Natural killer cell (primary cell): ENCODE measurements at regions not wholly inside any gene's neighbourhood (a gene's known extent, or its start where the extent isn't known, plus 50 kb on each side); places are given as distances from the start of the nearest gene placed in this dataset.

ENCODE experiments used
- ATAC-seq, 3 donors: fragments of 150-1000 bp in 2 of 3; fragments of 200-7000 bp in 1 of 3; cut with Tn5 transposase; 1 replicate in 1 of 3; 2 replicates in 2 of 3; pipeline ENCODE4 v1.10.0; 2021; ENCODE audit warnings: mild to moderate bottlenecking in 2 of 3, moderate library complexity in 2 of 3
- DNase-seq, 2 donors: peaks; one replicate each; pipeline versions ENCODE4 v3.0.0 to v3.0.0-alpha.2; 2013 to 2021; ENCODE audit warnings: mixed read lengths in 1 of 2
- H3K27ac ChIP-seq: one replicate; pipeline ENCODE4 v1.5.1; 2013; ENCODE audit warnings: mild to moderate bottlenecking, low read length
- H3K27me3 ChIP-seq: one replicate; pipeline ENCODE4 v1.6.1; 2013; ENCODE audit warnings: low read length; ENCODE audit not compliant: control insufficient read depth, insufficient read depth
- H3K36me3 ChIP-seq: one replicate; pipeline ENCODE4 v1.6.1; 2013; ENCODE audit warnings: low read length; ENCODE audit not compliant: control insufficient read depth, insufficient read depth
- H3K4me1 ChIP-seq: one replicate; pipeline ENCODE4 v1.6.1; 2013; ENCODE audit warnings: low read length; ENCODE audit not compliant: control insufficient read depth, insufficient read depth
- H3K4me3 ChIP-seq: one replicate; pipeline ENCODE4 v1.5.1; 2013; ENCODE audit warnings: low read length
- H3K9me3 ChIP-seq: one replicate; pipeline ENCODE4 v1.6.1; 2013; ENCODE audit warnings: low read length; ENCODE audit not compliant: control insufficient read depth, insufficient read depth
- H3K27ac Mint-ChIP-seq, 2 donors: one replicate each; pipeline ENCODE4 v1.8.0; 2022; ENCODE audit warnings: mild to moderate bottlenecking in 2 of 2, mixed read lengths in 2 of 2, moderate library complexity in 1 of 2
- H3K27me3 Mint-ChIP-seq, 2 donors: one replicate each; pipeline ENCODE4 v1.8.0; 2022; ENCODE audit warnings: low read depth in 2 of 2, mixed read lengths in 2 of 2
- H3K36me3 Mint-ChIP-seq: one replicate; pipeline ENCODE4 v1.8.0; 2022; ENCODE audit warnings: mixed read lengths
- H3K4me1 Mint-ChIP-seq, 2 donors: one replicate each; pipeline ENCODE4 v1.8.0; 2022; ENCODE audit warnings: mixed read lengths in 2 of 2
- H3K4me3 Mint-ChIP-seq: one replicate; pipeline ENCODE4 v1.8.0; 2022; ENCODE audit warnings: mild to moderate bottlenecking, moderate library complexity, mixed read lengths
- H3K9me3 Mint-ChIP-seq, 2 donors: one replicate each; pipeline ENCODE4 v1.8.0; 2022; ENCODE audit warnings: mixed read lengths in 2 of 2
- CTCF ChIP-seq: fragments of 200-600 bp; IDR thresholded peaks from one replicate; pipeline ENCODE4 v1.8.0; 2022; ENCODE audit warnings: antibody characterized with exemption
- WGBS: methylation state at CpG from one replicate; pipeline ENCODE4 v1.1.7; 2013; ENCODE audit warnings: missing lambda C conversion rate; ENCODE audit not compliant: insufficient coverage; 5-methylcytosine and 5-hydroxymethylcytosine counted together
- intact Hi-C: fragments of 100-400 bp; cut with micrococcal nuclease; formaldehyde crosslinking; loops from one replicate; pipeline ENCODE4 v1.14.2; 2022

- Mint-ChIP-seq H3K9me3 (peaks cover 0 to 3% of the 10 kb centered on the region in 2 donors), H3K36me3 (no peaks in the 10 kb centered on the region), H3K27me3 (peaks cover 0 to 3% of the 10 kb centered on the region in 2 donors), H3K27ac (peak overlapping the region in 1 of 2 donors; percentile 46), H3K4me3 (no peak overlapping the region), H3K4me1 (peaks cover 37 to 44% of the 10 kb centered on the region in 2 donors)
- Histone ChIP-seq H3K27ac (no peak overlapping the region), H3K4me1 (peaks cover 23% of the 10 kb centered on the region), H3K9me3 (no peaks in the 10 kb centered on the region), H3K36me3 (no peaks in the 10 kb centered on the region), H3K27me3 (no peaks in the 10 kb centered on the region), H3K4me3 (no peak overlapping the region)
- ATAC-seq (no peak), DNase-seq (no peak)
- intact Hi-C loops = no loop called here
- 87% methylated on average over 4 of the region's 4 CpGs for WGBS
- TF ChIP-seq CTCF = no peak
These were observed 63.5 kb upstream of the WDR1 start for GRCh38 chr4:10179957-10180602.

GRCh38 chr4:10178763-10179162 is 62.2 kb upstream of the WDR1 start:
- H3K4me3 Mint-ChIP-seq = no peak overlapping the region
- intact Hi-C loops = no loop called here
- DNase-seq = no peak
- H3K36me3 Mint-ChIP-seq = no peaks in the 10 kb centered on the region
- Histone ChIP-seq H3K27ac (no peak overlapping the region), H3K4me3 (no peak overlapping the region), H3K36me3 (no peaks in the 10 kb centered on the region), H3K9me3 (no peaks in the 10 kb centered on the region), H3K4me1 (peaks cover 23% of the 10 kb centered on the region), H3K27me3 (no peaks in the 10 kb centered on the region)
- H3K9me3 Mint-ChIP-seq = peaks cover 0 to 3% of the 10 kb centered on the region in 2 donors
- peaks cover 33 to 41% of the 10 kb centered on the region in 2 donors for H3K4me1 Mint-ChIP-seq
- H3K27me3 Mint-ChIP-seq = peaks cover 3 to 5% of the 10 kb centered on the region in 2 donors
- TF ChIP-seq CTCF = no peak
- ATAC-seq = no peak
- 89% methylated on average over 5 of the region's 5 CpGs for WGBS
- H3K27ac Mint-ChIP-seq = no peak overlapping the region

- Histone ChIP-seq H3K27ac (no peak overlapping the region), H3K27me3 (no peaks in the 10 kb centered on the region), H3K9me3 (no peaks in the 10 kb centered on the region), H3K4me3 (no peak overlapping the region), H3K36me3 (no peaks in the 10 kb centered on the region), H3K4me1 (peaks cover 2% of the 10 kb centered on the region)
- ATAC-seq = no peak
- no peak for DNase-seq
- H3K4me3 Mint-ChIP-seq = no peak overlapping the region
- WGBS = 86% methylated on average over 7 of the region's 7 CpGs
- H3K27ac Mint-ChIP-seq = no peak overlapping the region
- no peaks in the 10 kb centered on the region for H3K36me3 Mint-ChIP-seq
- H3K4me1 Mint-ChIP-seq = peaks cover 3 to 9% of the 10 kb centered on the region in 2 donors
- peaks cover 10 to 13% of the 10 kb centered on the region in 2 donors for H3K27me3 Mint-ChIP-seq
- H3K9me3 Mint-ChIP-seq = no peaks in the 10 kb centered on the region
- intact Hi-C loops = no loop called here
- TF ChIP-seq CTCF = no peak
These were observed 59.0 kb upstream of the WDR1 start for GRCh38 chr4:10175626-10176025.
